ENCODE measurements at regions not wholly inside any gene's neighbourhood (a gene's known extent, or its start where the extent isn't known, plus 50 kb on each side); places are given as distances from the start of the nearest gene placed in this dataset.

DNA sequence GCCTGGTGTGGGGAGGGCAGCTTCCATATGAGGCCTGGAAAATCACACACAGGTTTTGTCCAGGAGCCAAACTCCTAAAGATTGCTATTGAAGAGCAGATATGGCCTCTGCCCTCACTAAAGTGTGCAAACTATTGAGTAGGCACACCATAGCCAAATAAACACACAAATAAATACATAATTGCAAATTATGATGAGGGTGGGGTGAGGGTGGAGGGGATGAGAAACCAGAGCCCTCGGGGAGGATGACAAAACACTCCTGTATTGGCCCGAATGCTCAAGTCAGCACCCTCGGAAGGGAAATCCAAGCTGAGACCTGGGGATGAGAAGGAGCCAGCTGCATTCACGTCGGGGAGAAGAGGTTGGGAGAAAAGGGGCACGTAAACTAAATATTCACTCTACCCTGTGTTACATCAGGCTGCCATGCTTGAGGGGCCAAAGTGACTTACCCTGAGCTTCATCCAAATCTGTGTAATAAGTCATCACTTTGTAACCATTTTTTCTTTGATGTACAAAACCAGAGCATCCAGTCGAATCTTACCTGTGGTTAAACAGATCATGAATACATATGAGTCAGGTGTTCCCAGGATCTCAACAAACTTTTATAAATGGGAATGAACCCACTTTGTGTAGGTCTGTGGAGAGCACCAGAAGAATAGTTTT is 73.9 kb upstream of the PCSK1 start:
- TF ChIP-seq, protein P1, sequence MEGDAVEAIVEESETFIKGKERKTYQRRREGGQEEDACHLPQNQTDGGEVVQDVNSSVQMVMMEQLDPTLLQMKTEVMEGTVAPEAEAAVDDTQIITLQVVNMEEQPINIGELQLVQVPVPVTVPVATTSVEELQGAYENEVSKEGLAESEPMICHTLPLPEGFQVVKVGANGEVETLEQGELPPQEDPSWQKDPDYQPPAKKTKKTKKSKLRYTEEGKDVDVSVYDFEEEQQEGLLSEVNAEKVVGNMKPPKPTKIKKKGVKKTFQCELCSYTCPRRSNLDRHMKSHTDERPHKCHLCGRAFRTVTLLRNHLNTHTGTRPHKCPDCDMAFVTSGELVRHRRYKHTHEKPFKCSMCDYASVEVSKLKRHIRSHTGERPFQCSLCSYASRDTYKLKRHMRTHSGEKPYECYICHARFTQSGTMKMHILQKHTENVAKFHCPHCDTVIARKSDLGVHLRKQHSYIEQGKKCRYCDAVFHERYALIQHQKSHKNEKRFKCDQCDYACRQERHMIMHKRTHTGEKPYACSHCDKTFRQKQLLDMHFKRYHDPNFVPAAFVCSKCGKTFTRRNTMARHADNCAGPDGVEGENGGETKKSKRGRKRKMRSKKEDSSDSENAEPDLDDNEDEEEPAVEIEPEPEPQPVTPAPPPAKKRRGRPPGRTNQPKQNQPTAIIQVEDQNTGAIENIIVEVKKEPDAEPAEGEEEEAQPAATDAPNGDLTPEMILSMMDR (IDR thresholded peaks at IDR 0.05): no peak
- no peak for TF ChIP-seq ZFX (IDR thresholded peaks at IDR 0.05; ENCODE audit: borderline replicate concordance)
